Liver (tissue), 8 donors: ENCODE measurements at regions not wholly inside any gene's neighbourhood (a gene's known extent, or its start where the extent isn't known, plus 50 kb on each side); places are given as distances from the start of the nearest gene placed in this dataset.

Experiments used
- DNase-seq: peaks from one replicate; pipeline ENCODE4 v3.0.0-alpha.2; 2017; ENCODE audit warnings: low spot score
- H3K27ac ChIP-seq, 2 donors: one replicate each; pipeline ENCODE4 v1.7.0; 2013; ENCODE audit warnings: inconsistent platforms in 2 of 2, low read length in 2 of 2, control low read depth in 1 of 2, low read depth in 1 of 2, mild to moderate bottlenecking in 1 of 2
- H3K27me3 ChIP-seq, 4 donors: one replicate each; pipeline versions ENCODE4 v1.6.1 to v1.7.0; 2013; ENCODE audit warnings: low read length in 3 of 4, inconsistent platforms in 1 of 4, mild to moderate bottlenecking in 1 of 4, moderate library complexity in 1 of 4; ENCODE audit not compliant: control insufficient read depth in 4 of 4, insufficient read depth in 4 of 4
- H3K36me3 ChIP-seq, 4 donors: one replicate each; pipeline versions ENCODE4 v1.6.1 to v1.7.0; 2013; ENCODE audit warnings: low read length in 3 of 4, mild to moderate bottlenecking in 3 of 4, low read depth in 1 of 4, moderate library complexity in 1 of 4; ENCODE audit not compliant: control insufficient read depth in 4 of 4, insufficient read depth in 3 of 4
- H3K4me1 ChIP-seq, 4 donors: one replicate each; pipeline versions ENCODE4 v1.6.1 to v1.7.0; 2013; ENCODE audit warnings: low read length in 3 of 4, mild to moderate bottlenecking in 3 of 4, moderate library complexity in 1 of 4; ENCODE audit not compliant: control insufficient read depth in 4 of 4, insufficient read depth in 4 of 4
- H3K4me3 ChIP-seq, 3 donors: one replicate each; pipeline versions ENCODE4 v1.6.1 to v1.7.0; 2013; ENCODE audit warnings: low read length in 3 of 3, control low read depth in 1 of 3, low read depth in 1 of 3, mild to moderate bottlenecking in 1 of 3
- H3K9ac ChIP-seq, 2 donors: one replicate each; pipeline ENCODE4 v1.7.0; 2013; ENCODE audit warnings: low read length in 2 of 2, mild to moderate bottlenecking in 2 of 2, moderate library complexity in 2 of 2, control low read depth in 1 of 2, low read depth in 1 of 2
- H3K9me3 ChIP-seq, 4 donors: one replicate each; pipeline versions ENCODE4 v1.6.1 to v1.7.0; 2013; ENCODE audit warnings: low read length in 3 of 4; ENCODE audit not compliant: control insufficient read depth in 4 of 4
- ATF3 ChIP-seq: IDR thresholded peaks from 2 replicates; pipeline ENCODE4 v1.6.1; 2016; ENCODE audit warnings: antibody characterized with exemption
- CTCF ChIP-seq: fragments of 150-350 bp; IDR thresholded peaks from 2 replicates; pipeline ENCODE4 v1.5.1; 2017; ENCODE audit warnings: improper control_type of control experiment, low read depth, low read length; ENCODE audit not compliant: missing input control
- FOXA1 ChIP-seq: IDR thresholded peaks from 2 replicates; pipeline ENCODE4 v1.6.1; 2016; ENCODE audit warnings: antibody characterized with exemption
- FOXA2 ChIP-seq: IDR thresholded peaks from 2 replicates; pipeline ENCODE4 v1.6.1; 2016; ENCODE audit warnings: antibody characterized with exemption
- GABPA ChIP-seq, 2 donors: IDR thresholded peaks in 1 of 2; conservative IDR thresholded peaks in 1 of 2; 2 replicates each; pipeline ENCODE4 v1.6.1; 2016; ENCODE audit warnings: antibody characterized with exemption in 2 of 2, mild to moderate bottlenecking in 1 of 2, moderate library complexity in 1 of 2
- HNF4A ChIP-seq, 2 donors: conservative IDR thresholded peaks; 2 replicates each; pipeline ENCODE4 v1.6.1; 2016; ENCODE audit warnings: antibody characterized with exemption in 2 of 2, mild to moderate bottlenecking in 2 of 2
- MAX ChIP-seq: IDR thresholded peaks from 2 replicates; pipeline ENCODE4 v1.6.1; 2016; ENCODE audit warnings: antibody characterized with exemption
- REST ChIP-seq: IDR thresholded peaks from 2 replicates; pipeline ENCODE4 v1.6.1; 2016; ENCODE audit warnings: antibody characterized with exemption, mild to moderate bottlenecking
- RXRA ChIP-seq, 2 donors: IDR thresholded peaks; 2 replicates each; pipeline ENCODE4 v1.6.1; 2017 to 2018; ENCODE audit warnings: antibody characterized with exemption in 2 of 2, mild to moderate bottlenecking in 1 of 2
- SP1 ChIP-seq: IDR thresholded peaks from 2 replicates; pipeline ENCODE4 v1.6.1; 2018; ENCODE audit warnings: antibody characterized with exemption, mild to moderate bottlenecking
- TAF1 ChIP-seq: conservative IDR thresholded peaks from 2 replicates; pipeline ENCODE4 v1.6.1; 2016; ENCODE audit warnings: antibody characterized with exemption, mild to moderate bottlenecking
- ZBTB33 ChIP-seq: IDR thresholded peaks from 2 replicates; pipeline ENCODE4 v1.6.1; 2016; ENCODE audit warnings: antibody characterized with exemption
- WGBS: extraction: QIAGEN DNeasy Blood & Tissue Kit; methylation state at CpG from one replicate; pipeline ENCODE4 v1.1.7; 2013; 5-methylcytosine and 5-hydroxymethylcytosine counted together
- donor health status: healthy.
- donor health status: healthy.
- donor health status: healthy.
- donor health status: healthy.
- donor health status: healthy.

- 78% methylated on average over 3 of the region's 3 CpGs for WGBS
- TF ChIP-seq ZBTB33 = no peak
- no peak for TF ChIP-seq RXRA (IDR thresholded peaks at IDR 0.05)
- TF ChIP-seq FOXA2 = no peak
- TF ChIP-seq REST = no peak
- Histone ChIP-seq H3K36me3 (no peaks in the 10 kb centered on the region), H3K27ac (no peak overlapping the region), H3K4me1 (no peaks in the 10 kb centered on the region), H3K9me3 (no peaks in the 10 kb centered on the region), H3K27me3 (no peaks in the 10 kb centered on the region), H3K9ac (no peak overlapping the region), H3K4me3 (no peak overlapping the region)
- DNase-seq = no peak
These were observed 167.8 kb upstream of the SCN7A start for GRCh38 chr2:166661824-166662223.

- no peaks in the 10 kb centered on the region for H3K9me3 ChIP-seq
- WGBS = 82% methylated on average over 2 of the region's 2 CpGs
- no peak for TF ChIP-seq REST
- no peak for TF ChIP-seq TAF1
- no peak for TF ChIP-seq RXRA (IDR thresholded peaks at IDR 0.05)
- TF ChIP-seq ATF3 = no peak
- no peak for TF ChIP-seq FOXA1
- TF ChIP-seq SP1 = no peak
- TF ChIP-seq MAX = no peak
- TF ChIP-seq GABPA (IDR thresholded peaks at IDR 0.05 in 1 of 2, conservative IDR thresholded peaks at IDR 0.05 in 1 of 2) = no peak
- no peak for TF ChIP-seq CTCF
- TF ChIP-seq FOXA2 = no peak
- no peak for TF ChIP-seq HNF4A (conservative IDR thresholded peaks at IDR 0.05)
- H3K36me3 ChIP-seq = no peaks in the 10 kb centered on the region
- H3K27me3 ChIP-seq = no peaks in the 10 kb centered on the region
- no peaks in the 10 kb centered on the region for H3K4me1 ChIP-seq
- H3K4me3 ChIP-seq = no peak overlapping the region
- H3K27ac ChIP-seq = no peak overlapping the region
- no peak overlapping the region for H3K9ac ChIP-seq
- no peak for DNase-seq
These were observed 167.3 kb upstream of the SCN7A start for GRCh38 chr2:166661391-166661790.
